Fibroblast of pulmonary artery (primary cell): ENCODE measurements at regions not wholly inside any gene's neighbourhood (a gene's known extent, or its start where the extent isn't known, plus 50 kb on each side); places are given as distances from the start of the nearest gene placed in this dataset.

ENCODE experiments used
- DNase-seq: peaks from one replicate; pipeline ENCODE4 v3.0.0-alpha.2; 2010; ENCODE audit warnings: low read depth
- H3K4me3 ChIP-seq: replicated peaks from 2 replicates; pipeline ENCODE4 v1.5.1; 2011; ENCODE audit warnings: low read depth, mild to moderate bottlenecking, control low read depth, low read length, moderate library complexity
- CTCF ChIP-seq: IDR thresholded peaks from 2 replicates; pipeline ENCODE4 v1.5.1; 2011; ENCODE audit warnings: mild to moderate bottlenecking, control low read depth, low read length, inconsistent platforms; ENCODE audit errors: missing control alignments

- no peak for TF ChIP-seq CTCF
- DNase-seq, result peak; percentile 45
- no peak overlapping the region for H3K4me3 ChIP-seq
These were observed 65.6 kb downstream of the IFI44 start for GRCh38 chr1:78715181-78715661.

- H3K4me3 ChIP-seq, result no peak overlapping the region
- peak; percentile 60 for DNase-seq
- TF ChIP-seq CTCF, result no peak
These were observed 66.6 kb downstream of the IFI44 start for GRCh38 chr1:78716186-78716585.

GRCh38 chr1:78718566-78718965 is 68.9 kb downstream of the IFI44 start:
- no peak for DNase-seq
- H3K4me3 ChIP-seq, result no peak overlapping the region
- TF ChIP-seq CTCF, result no peak

GRCh38 chr1:78721136-78721535 is 71.5 kb downstream of the IFI44 start:
- no peak overlapping the region for H3K4me3 ChIP-seq
- no peak for DNase-seq
- TF ChIP-seq CTCF, result no peak

- no peak for DNase-seq
- no peak for TF ChIP-seq CTCF
- H3K4me3 ChIP-seq, result no peak overlapping the region
These were observed 72.5 kb downstream of the IFI44 start for GRCh38 chr1:78722105-78722504.

GRCh38 chr1:78722521-78722920 is 72.9 kb downstream of the IFI44 start:
- no peak overlapping the region for H3K4me3 ChIP-seq
- no peak for DNase-seq
- TF ChIP-seq CTCF, result no peak

- peak; percentile 36 for DNase-seq
- no peak overlapping the region for H3K4me3 ChIP-seq
- TF ChIP-seq CTCF, result no peak
These were observed 73.3 kb downstream of the IFI44 start for GRCh38 chr1:78722947-78723346.
